GM19351 (cell line): ENCODE measurements at regions not wholly inside any gene's neighbourhood (a gene's known extent, or its start where the extent isn't known, plus 50 kb on each side); places are given as distances from the start of the nearest gene placed in this dataset.
"Not testable (repeated sequence)": the region's sequence is repeated elsewhere in the genome, so short reads cannot be mapped to it uniquely, and the experiment has no call there.

Source experiments
- ATAC-seq: cut with Tn5 transposase; IDR thresholded peaks from one replicate; pipeline ENCODE4 v1.9.1; 2021; ENCODE audit warnings: mild to moderate bottlenecking, moderate library complexity; ENCODE audit not compliant: unreplicated experiment

DNA sequence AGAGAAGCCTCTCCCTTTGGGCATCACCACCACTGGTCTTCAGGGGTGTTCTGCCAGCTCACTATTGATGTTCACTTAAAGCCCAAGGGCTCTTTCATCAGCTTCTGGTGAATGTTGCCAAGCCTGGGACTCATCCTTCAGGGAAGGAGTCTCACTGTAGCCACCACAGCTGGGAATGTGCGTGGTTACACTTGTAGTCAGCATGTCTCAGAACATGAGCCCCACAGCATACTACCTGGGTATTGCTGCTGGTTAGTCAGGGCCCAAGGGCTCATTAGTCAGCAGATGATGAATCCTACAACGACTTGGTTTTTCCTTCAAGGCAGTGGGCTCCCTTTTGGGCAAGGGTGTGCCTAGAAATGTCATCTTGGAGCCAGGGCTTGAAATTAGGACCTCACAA is 412.9 kb downstream of the VGLL3 start:
- no peak for ATAC-seq

DNA sequence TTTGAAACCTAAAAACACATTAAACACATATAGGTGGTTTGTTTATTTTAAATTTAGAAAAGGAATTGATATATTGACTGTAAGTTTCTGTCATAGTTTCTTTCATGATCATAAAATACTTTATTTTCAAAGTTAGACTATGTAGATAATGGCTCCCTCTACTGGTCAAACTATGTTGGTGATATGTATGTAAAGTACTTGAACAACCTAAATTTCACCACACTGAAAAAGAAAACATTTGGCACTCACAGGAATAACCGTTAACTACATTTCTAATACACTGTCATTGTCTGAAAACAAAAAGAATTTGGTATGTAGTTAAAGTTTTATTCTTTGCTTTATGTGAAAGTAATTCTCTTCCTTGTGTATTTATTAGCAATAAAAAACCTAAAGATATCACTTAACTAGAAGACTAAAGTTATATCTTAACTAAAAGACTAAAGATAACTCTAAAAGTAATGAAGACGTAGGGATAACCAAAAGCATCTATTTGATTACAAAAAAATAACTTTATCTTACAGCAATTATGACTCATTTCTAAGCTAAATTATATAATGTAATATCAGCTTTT is 427.5 kb downstream of the VGLL3 start:
- ATAC-seq, result peak; percentile 81

DNA sequence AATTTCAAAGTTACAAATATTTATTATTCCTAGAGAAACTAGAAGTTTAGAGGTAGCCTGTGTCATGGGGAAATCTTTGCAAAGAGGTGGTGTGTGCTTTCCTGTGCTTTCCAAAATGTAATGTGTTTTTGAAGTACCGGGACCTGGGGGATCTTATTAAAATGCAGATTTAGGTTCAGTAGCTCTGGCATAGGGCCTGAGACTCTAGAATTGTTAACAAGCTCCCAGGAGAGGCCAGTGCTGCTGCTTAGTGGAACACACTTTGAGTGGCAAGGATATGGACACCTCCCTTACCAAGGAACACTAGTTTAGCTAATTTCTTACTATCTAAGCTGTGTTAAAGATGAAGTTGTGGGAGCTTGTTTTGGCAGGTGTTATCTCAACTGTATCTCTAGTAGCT is 428.9 kb downstream of the VGLL3 start:
- no peak for ATAC-seq

DNA sequence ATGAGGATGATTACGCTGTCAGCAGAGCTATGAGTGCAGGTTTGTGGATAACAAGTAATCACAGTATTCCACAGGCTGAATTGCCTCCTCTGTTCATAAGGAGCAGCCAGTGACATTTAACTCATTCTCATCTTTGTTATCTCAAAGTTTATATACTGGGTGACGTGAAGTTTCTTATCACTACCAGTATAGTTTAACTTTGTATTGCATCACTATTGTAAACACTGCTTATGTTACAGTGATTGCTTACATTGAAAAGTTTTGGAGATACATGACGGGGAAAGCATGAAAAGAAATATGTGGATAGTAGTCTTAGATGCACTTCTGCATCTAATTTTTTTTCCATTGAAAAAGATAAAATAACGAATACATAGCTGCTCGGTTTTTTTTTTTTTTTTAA is 429.7 kb downstream of the VGLL3 start:
- no peak for ATAC-seq

DNA sequence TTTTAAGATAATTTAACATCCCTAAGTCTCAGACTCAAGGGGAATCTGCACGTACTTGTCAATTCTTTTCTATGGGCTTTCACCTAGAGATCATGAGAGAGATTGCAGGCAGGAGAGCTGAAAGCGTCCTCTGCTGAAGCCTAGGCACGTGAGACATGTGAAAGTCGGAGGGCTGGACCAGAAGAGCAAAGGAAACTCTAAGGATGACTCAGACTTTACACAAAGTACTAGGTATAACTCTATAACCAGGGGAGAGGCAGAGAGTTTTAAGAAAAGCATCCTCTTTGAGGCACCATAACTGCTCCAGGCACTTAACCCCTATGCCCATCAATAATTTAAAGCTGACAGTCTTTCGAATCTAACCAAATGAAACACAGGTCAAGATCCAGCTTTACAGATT is 436.6 kb downstream of the VGLL3 start:
- ATAC-seq, result no peak

DNA sequence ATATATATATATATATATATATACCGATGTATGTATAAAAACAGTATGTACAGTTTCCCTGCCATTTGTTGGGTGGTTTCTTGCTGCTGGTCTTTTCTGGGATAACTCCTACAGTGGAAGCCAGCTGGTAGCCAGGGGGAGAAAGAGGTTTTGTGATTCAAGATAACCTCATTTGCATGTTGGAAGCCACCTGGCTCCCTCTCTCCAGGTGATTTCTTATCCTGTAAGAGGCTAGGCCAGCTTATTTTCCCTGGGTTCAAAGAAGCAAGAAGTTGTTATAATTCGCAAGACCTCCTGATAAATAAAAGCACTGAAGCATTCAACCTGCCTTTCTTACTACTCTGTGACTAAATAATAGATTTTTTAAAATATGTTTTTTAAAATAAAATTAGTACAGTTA is 443.3 kb downstream of the VGLL3 start:
- ATAC-seq, result no peak

DNA sequence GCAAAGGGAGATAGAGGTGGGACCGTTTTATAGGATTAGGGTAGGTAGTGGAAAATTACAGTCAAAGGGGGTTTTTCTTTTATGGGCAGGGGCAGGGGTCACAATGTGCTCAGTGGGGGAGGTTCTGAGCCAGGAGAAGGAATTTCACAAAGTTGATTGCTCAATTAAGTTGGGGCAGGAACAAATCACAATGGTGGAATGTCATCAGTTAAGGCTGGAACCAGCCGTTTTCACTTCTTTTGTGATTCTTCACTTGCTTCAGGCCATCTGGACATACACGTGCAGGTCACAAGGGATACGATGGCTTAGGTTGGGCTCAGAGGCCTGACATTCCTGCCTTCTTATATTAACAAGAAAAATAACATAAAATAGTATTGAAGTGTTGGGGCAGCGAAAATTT is 453.8 kb downstream of the VGLL3 start:
- no peak for ATAC-seq

DNA sequence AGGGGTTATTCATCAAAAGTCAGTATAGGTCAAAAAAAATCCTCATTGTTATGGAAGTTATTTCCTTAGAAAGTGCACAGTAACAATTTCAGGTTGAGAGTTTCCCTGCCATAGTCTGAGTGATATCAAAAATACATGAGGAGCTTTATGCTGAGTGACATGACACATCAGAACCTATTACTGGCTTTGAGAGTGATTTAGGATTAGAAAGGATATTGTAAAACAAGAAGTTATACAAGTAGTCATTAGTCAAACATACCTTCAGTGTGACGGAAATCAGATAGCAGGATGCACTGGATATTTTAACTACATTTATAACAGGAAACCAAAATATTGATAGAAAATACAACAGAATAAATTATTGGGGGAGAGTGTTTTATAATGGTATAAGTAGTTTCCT is 471.1 kb downstream of the VGLL3 start:
- ATAC-seq, result no peak

DNA sequence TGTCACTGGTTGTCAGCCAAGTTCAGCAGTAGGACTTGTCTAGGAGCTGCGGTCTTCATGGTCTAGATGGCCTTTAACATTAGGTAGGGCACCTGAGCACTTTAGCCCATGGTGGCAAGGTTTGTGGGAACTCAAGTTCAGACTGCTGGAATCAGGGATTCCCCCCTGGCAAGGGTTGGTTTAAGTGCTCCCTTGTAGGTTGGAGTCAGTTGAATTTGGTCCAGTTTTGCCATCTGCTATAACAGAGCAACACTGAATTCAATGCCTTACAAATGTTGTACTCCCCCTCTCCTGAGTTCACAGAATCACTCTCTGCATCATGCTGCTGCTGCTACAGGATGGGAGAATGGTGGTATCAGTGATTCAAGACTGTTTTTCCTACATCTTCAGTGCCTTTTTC is 509.3 kb downstream of the VGLL3 start:
- no peak for ATAC-seq

DNA sequence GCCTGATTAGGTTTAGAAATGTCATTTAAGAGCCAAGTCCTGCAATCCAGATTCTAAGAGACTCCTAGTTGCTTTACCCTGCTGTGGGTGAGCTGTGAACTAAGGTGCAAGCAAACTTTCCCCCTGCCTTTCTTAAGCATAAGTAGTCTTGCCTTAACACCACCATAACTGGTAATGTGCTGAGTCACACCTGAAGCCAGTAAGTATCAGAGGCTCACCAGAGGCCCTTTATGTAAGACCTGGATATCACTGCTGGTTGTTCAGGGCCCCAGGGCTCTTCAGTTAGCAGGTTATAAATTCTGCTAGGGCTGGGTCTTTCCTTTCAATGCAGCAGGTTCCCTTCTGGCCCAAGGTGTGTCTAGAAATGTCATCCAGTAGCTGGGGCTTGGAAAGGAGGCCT is 509.9 kb downstream of the VGLL3 start:
- ATAC-seq, result no peak

DNA sequence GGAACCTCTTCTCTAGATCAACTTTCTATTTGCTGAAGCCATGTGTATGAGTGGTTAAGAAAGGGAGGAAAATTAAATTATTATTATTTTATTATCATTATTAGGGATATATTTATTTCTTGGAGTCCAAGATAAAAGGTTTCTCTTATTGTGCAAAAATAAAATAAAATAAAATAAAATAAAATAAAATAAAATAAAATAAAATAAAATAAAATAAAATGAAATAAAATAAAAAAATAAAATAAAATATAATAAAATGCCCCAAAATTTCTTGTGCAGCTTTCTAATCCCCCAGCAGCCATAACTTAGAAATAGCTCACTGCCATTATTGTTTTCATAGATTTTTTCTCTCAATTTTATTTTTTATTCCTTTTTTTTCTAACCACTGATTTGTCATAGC is 526.8 kb downstream of the VGLL3 start:
- no peak for ATAC-seq

DNA sequence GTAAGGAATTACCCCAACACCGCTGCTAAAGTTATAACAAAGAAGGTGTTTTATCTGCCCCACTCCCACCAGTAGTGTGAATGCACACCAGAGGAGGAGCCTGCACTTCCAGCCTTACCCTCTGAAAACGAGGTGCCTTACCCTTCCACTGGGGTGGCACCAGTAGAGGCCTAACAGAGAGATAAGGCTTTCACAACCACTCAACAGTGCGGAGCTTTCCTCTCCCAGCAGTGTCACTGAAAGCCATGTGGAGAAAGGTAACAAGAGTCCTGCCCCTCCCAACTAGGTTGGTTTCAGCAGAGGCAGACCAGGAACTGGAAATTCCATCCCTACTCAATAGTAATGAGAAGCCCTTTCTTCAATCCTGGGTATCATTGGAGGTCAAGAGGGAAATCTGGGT is 539.2 kb downstream of the VGLL3 start:
- ATAC-seq, result no peak

DNA sequence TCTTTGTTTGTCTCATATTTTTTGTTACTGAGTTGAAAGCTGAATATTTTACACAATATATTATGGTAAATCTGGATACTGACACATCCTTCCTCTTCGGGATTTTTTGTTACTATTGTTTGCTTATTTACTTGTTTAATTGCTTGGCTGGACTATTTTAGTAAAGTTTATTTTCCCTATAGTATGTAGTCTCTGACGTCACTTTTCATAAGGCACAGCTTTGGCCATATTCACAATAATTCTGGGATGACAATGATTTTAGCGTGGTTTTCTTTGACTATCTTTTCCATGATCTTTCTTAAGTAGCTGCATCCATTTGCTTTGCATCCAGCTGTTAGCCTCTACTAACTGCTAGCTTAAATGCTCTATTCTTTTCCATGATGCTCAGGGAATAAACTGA is 552.4 kb downstream of the VGLL3 start:
- ATAC-seq, result no peak

DNA sequence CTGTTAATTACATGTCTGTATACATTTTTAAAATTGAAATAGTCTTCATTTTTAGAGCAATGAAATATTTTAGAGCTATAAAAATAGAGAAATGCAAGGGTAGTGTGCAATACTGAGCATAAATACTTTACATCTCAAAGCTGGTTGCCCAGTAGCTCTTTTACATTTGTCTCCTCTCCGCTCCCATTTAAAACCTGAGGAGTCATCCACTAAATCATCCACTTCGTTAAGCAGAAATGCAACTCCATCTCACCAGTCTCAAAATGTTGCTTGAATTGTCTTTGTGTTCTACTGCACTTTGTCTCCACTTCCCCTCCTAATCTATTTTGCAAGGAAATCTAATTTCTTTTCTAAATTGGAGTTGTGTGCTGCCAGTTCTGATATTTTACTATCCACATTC is 563.6 kb downstream of the VGLL3 start:
- no peak for ATAC-seq

DNA sequence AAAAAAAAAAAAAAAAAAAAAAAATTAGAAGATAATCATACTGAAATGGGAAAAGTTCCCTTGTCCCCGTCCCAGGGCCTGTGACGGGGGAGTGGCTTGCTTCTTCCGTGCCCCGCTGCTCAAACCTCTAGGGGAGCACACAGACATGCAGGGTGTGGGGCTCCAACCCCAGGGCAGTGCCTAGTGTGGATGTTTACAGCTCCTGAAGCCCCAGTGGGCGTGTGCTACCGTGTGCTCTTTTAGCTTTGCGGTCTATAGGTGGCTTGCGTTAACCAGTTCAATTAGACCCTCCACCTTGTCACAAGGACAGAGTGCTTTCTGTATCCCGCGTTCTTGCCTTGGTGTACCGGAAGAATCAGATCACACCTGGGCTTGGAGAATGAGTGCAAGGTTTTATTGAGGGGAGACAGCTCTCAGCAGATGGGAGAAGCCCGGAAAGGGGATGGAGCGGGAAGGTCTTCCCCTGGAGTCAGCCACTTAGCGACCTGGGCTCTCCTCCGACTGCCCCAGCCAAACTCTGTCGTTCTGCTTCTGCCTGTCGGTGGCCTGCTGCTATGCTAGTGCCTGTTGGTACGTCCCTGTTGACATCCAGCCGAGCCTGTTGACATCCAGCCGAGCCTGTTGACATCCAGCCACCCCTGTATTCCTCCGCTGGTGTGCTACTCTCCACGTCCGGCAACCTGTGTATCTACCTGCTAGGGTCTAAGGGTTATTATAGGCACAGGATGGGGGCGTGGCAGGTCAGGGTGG is 569.8 kb downstream of the VGLL3 start:
- no peak for ATAC-seq

DNA sequence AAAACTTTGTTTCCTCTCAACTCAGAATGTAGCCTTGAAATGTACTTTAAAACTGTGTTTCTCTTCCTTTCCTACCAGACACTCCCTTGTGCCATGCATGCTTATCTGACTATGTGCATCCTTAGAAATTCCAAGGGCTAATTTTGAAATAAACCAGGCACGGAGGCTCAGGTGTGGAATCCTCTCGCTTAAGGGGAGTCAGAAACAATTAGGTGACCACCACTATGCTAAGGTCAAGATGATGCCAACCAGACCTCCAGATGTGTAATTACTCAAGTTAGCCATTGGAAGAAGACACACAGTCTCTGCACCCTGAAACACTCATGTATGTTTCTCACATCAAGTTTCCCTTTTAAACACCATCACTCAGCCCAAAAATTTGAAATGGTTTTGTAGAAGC is 572.1 kb downstream of the VGLL3 start:
- no peak for ATAC-seq

DNA sequence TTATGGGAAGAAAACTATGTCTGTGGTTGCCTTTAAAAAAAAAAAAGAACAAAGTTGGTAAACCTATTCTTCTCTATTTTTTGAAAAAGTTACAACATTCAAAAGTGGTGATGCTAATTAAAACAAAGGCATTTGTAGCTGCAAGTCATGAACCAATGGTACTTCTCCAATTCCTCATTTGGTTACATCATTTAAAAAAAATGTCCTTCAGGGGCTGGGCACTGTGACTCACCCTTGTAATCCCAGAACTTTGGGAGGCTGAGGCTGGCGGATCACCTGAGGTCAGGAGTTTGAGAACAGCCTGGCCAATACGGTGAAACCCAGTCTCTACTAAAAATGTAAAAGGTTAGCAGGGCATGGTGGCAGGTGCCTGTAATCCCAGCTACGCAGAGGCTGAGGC is 574.6 kb downstream of the VGLL3 start:
- ATAC-seq, result no peak

DNA sequence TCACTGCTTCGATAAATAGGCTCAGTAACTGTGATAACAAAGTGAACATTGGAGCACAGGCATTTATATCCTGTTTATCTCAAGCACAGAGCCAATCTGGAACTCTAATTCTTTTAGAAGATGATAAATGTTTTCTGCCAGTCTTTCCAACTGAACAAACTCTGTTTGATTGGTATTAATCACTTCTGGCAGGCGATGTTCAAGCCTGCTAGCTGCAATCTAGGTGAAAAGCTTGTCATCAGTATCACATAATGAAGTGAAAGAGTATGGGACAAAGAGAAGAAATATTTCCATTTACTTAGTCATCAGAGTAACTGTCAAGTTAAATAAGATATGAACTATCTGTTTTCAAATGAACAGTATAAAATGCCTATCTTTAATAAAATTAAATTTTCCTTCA is 577.3 kb downstream of the VGLL3 start:
- ATAC-seq, result no peak

DNA sequence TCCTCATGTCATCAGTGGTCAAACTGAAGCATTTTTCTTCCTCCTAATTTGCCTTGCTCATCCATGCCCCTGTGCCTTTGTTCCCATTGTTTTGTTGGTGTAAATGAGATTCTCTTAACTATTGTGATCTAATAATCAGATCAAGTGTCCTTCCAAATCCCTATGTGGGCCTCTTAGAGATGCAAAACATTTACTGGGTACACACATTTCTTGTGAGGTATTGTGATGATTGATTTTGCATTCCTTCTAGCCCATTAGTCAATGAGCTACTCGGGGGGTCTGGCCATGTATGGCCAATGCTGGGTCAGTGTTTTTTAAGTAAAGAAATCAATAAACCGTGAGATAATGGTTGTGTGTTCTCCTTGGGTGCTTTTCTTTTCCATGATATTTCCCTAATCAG is 580.4 kb downstream of the VGLL3 start:
- no peak for ATAC-seq

DNA sequence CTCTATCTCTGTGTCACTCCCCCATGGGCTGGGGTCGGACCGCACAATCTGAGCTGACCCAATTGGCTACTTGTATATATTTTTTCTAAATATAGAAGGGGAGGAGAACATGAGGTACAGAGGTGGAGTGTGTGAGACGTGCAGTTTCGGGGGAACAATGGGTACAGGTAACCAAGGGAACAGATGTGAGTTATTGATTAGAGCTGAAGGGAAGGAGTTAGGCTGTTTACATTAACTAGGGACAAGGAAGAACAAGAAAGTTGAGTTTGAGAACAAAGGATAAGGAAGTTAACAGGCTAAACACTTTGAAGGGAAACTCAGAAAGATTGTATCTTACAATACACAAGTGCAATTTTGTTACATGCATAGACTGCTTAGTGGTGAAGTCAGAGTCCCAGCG is 601.2 kb downstream of the VGLL3 start:
- ATAC-seq, result not testable (repeated sequence)

DNA sequence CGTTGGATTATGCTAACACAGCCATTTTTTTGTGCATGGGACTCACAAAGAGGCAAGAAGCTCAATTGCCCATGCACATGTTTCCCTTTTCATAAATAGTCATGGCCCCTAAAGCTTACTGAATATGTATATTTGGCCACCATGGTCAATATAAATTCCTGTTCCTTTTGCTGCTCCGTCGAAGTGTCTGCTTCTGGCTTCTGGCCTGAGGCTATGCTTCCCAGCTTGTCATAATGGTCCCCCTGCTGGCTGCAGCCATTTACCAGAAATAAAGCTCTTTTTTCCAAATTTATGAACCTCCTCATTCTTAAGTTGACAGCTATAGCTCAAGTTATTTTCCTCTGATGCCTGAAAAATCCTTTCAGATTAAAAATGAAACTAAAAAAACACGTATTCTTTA is 602.1 kb downstream of the VGLL3 start:
- no peak for ATAC-seq

DNA sequence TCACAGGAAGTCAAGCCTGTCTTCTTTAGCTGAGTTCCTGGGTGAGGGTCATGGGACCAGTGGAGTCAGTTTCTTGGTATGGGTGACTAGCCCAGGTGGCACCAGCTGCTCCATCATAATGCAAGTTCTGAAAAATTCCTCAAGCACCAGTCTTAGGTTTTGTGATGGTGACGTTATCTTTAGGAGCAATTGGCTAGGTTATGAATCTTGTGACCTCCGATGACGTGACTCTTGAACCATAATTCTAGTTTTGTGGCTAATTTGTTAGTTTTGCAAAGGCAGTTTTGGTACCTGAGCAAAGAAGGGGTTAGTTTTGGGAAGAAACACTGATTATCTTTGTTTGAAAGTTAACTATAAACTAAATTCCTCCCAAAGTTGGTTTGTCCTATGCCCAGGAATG is 608.4 kb downstream of the VGLL3 start:
- ATAC-seq, result no peak

DNA sequence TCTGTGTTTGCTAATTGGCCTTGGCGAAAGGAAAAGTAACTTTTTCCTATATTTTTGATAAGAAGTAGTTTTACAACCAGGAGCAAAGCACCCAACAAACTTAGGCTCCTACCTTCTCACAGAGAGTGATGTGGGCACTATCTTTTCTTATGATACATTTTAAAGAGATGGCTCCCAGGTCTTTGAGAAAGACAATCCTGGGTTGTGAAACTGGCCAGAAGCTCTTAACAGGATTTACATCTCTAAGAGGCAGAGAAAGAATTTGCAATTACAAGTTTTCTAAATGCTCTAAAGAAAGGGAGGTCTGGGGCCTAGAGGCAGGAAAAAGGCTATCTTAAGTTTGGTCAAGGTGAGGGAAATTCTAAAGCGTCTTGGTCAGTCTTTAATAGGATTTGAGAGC is 609.7 kb downstream of the VGLL3 start:
- ATAC-seq, result no peak
